Dendritic cell treated with granulocyte-macrophage colony-stimulating factor and Interleukin-4, amounts not matched to agents 40 ng/mL and 50 ng/mL, for 4 days (primary cell): ENCODE measurements at regions not wholly inside any gene's neighbourhood (a gene's known extent, or its start where the extent isn't known, plus 50 kb on each side); places are given as distances from the start of the nearest gene placed in this dataset.

Source experiments
- H3K27ac Mint-ChIP-seq: one replicate; pipeline ENCODE4 v1.8.0; 2022; ENCODE audit warnings: mild to moderate bottlenecking, mixed read lengths
- H3K27me3 Mint-ChIP-seq: one replicate; pipeline ENCODE4 v1.8.0; 2022; ENCODE audit warnings: mild to moderate bottlenecking, mixed read lengths
- H3K36me3 Mint-ChIP-seq: one replicate; pipeline ENCODE4 v1.8.0; 2022; ENCODE audit warnings: low read depth, mixed read lengths
- H3K4me1 Mint-ChIP-seq: one replicate; pipeline ENCODE4 v1.8.0; 2022; ENCODE audit warnings: low read depth, mixed read lengths
- H3K4me3 Mint-ChIP-seq: one replicate; pipeline ENCODE4 v1.8.0; 2022; ENCODE audit warnings: mild to moderate bottlenecking, moderate library complexity, mixed read lengths
- H3K9me3 Mint-ChIP-seq: one replicate; pipeline ENCODE4 v1.8.0; 2022; ENCODE audit warnings: mixed read lengths
- intact Hi-C: fragments of 100-400 bp; cut with micrococcal nuclease; formaldehyde crosslinking; loops from one replicate; pipeline ENCODE4 v1.15.0; 2022

DNA sequence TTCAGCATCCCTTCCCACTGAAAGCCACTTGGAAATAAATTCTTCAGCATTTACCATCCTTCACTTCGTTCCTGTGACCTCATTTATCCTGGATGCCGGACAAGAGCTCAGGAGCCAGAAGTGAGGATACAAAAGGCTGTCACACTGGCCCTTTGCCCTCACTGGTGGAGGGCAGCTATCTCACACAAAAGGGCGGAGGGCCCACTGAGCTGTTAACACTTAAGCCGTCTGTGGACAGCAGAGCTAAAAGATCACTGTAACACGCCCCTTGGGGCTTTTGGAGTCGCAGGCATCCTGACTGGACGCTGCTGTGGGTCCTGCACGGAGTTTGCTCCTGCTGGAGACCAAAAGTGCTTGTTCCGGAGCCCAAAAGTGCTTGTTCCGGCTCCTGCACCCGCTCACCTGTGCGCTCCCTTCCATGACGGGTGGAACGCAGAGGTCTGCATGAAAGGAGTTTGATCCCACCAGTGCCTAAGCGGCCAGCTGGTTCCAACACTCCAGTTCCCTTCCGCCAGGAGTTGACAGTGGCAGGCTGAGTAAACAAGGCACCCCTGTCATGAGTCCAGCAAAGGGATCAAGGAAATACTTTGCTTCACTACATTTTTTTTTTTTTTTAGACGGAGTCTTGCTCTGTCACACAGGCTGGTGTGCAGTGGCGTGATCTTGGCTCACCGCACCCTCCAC lies 572.0 kb upstream of the LINC00305 start:
- no peaks in the 10 kb centered on the region for H3K27me3 Mint-ChIP-seq
- intact Hi-C loops = no loop called here
- no peak overlapping the region for H3K4me3 Mint-ChIP-seq
- no peaks in the 10 kb centered on the region for H3K36me3 Mint-ChIP-seq
- H3K27ac Mint-ChIP-seq = no peak overlapping the region
- H3K4me1 Mint-ChIP-seq = no peaks in the 10 kb centered on the region
- H3K9me3 Mint-ChIP-seq = peaks cover 15% of the 10 kb centered on the region

DNA sequence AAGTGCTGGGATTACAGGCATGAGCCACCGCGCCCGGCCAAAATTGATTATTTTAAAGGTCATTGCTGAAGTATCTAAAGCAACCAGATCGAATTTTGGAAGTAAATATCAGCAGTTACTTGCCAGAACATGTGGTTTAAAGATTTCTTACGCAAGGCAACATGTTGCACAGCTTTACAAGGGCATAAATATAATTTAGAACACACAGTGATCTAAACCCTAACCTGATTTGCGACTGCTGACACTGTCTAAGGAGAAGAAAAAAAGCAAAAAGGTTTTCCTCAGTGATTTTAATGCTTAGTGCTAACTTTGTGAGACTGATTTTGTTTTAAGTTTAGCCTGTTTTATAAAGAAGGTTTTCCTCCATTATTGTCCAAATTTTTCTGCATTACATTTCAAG lies 569.9 kb upstream of the LINC00305 start:
- Mint-ChIP-seq H3K27ac (no peak overlapping the region), H3K4me3 (no peak overlapping the region), H3K27me3 (no peaks in the 10 kb centered on the region), H3K36me3 (no peaks in the 10 kb centered on the region), H3K9me3 (peaks cover 2% of the 10 kb centered on the region), H3K4me1 (peaks cover 3% of the 10 kb centered on the region)
- intact Hi-C loops = no loop called here

DNA sequence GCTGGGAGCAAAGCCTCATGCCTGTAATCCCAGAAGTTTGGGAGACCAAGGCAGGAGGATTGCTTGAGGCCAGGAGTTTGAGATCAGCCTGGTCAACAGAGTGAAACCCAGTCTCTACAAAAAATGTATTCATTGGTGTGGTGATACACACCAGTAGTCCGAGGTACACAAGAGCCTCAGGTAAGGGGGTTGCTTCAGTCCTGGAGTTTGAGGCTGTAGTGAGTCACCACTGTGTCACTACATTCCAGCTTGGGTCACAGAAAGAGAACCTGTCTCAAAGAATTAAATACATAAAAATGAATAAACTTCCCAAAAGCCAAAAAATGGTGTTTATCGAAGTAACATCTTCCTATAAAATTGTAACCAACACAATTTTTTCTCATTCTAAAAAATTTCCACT lies 568.1 kb upstream of the LINC00305 start:
- Mint-ChIP-seq H3K27ac (no peak overlapping the region), H3K4me1 (peaks cover 18% of the 10 kb centered on the region), H3K36me3 (no peaks in the 10 kb centered on the region), H3K27me3 (no peaks in the 10 kb centered on the region), H3K9me3 (peaks cover 12% of the 10 kb centered on the region), H3K4me3 (no peak overlapping the region)
- intact Hi-C loops = no loop called here

DNA sequence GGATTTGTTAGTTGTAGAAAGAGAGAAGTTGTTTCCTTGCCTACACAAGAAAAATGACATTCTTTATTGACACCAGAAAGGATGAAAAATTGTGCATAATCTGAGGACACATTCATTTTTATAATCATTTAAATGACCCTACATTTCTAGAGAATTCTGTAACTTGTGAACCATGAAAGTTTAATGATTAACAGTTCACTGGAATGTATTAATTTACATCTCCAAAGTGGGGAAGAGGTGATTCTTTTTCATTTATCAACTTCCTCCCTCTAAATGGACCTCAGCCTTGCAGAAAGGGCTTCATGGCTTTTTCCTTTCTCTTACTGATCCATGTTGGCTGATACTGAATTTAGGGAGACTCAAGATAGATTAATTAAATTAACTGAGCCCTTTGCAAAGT lies 565.2 kb upstream of the LINC00305 start:
- peak overlapping the region; percentile 83 for H3K27ac Mint-ChIP-seq
- intact Hi-C loops = no loop called here
- H3K4me1 Mint-ChIP-seq = peaks cover 18% of the 10 kb centered on the region
- H3K27me3 Mint-ChIP-seq = no peaks in the 10 kb centered on the region
- H3K4me3 Mint-ChIP-seq = no peak overlapping the region
- H3K36me3 Mint-ChIP-seq = no peaks in the 10 kb centered on the region
- peaks cover 12% of the 10 kb centered on the region for H3K9me3 Mint-ChIP-seq

DNA sequence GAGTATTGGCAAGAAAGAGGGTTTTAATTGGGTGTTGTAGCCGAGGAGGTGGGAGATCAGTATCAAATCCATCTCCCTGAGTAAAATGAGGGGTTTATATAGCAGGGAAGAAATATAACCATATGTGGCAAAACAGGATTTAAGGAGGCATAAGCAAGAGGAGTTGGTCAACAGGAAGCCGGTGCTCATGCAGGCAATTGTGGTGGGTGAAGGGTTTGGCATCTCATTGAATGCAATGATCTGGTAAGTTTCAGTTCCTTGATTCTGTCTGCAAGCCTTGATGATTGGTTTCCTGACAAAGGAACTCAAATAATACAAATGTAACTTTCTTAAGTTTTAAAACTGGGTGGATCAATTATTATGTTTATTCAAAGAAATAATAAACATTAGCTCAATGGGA lies 564.4 kb upstream of the LINC00305 start:
- Mint-ChIP-seq H3K4me1 (peaks cover 18% of the 10 kb centered on the region), H3K4me3 (no peak overlapping the region), H3K27ac (peak overlapping the region; percentile 83), H3K9me3 (peaks cover 12% of the 10 kb centered on the region), H3K27me3 (no peaks in the 10 kb centered on the region), H3K36me3 (no peaks in the 10 kb centered on the region)
- intact Hi-C loops = no loop called here

DNA sequence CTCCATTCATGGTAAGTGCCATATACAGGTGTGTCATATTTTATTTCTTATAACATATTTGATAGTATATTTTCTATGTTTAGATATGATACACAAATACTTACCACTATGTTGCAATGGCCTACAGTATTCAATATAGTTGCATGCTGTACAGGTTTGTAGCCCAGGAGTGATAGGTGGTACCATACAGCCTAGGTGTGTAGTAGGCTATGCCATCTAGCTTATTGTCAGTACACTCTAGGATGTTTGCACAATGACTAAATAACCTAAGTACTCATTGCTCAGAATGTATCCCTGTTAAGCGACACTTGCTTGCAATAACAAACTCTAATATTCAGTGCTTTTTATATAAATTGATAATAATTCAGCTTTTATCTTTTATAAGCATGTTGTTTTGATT lies 563.1 kb upstream of the LINC00305 start:
- H3K36me3 Mint-ChIP-seq = no peaks in the 10 kb centered on the region
- no peak overlapping the region for H3K27ac Mint-ChIP-seq
- no peaks in the 10 kb centered on the region for H3K27me3 Mint-ChIP-seq
- intact Hi-C loops = no loop called here
- peaks cover 12% of the 10 kb centered on the region for H3K9me3 Mint-ChIP-seq
- peaks cover 21% of the 10 kb centered on the region for H3K4me1 Mint-ChIP-seq
- no peak overlapping the region for H3K4me3 Mint-ChIP-seq

DNA sequence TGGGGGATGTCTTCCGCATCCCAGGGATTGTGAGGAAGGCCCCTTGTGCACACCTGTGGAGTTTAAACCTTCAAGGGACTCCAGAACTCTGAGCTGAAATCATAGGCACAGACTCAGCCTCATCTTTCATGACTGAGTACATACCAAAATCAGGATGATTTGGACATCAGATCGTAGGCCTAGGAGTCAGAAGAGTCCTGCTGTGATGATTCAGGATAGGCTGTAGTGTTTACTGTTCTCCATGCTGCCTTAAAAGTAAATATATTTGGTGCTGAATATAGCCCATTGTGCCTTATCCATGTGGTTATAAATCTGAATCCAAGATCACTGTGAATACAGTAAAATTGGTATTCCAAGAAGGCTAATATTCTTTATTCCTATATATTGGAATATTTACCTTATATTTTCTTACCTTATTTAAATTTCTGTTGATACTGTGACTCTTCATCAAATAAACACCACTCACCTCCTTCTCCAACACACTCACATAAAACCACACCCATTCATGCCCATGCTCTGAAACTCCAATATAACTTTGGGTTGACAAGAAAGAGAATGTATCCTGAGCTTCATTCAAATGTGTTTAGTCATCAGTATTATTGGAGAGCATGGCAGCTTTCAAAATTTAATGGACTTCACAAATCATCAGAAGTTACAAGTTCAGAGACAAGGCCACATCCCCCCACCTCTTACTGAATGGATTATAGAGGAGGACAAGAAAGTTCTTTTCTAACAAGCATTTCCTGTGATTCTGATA lies 561.4 kb upstream of the LINC00305 start:
- H3K27ac Mint-ChIP-seq = no peak overlapping the region
- intact Hi-C loops = no loop called here
- peaks cover 28% of the 10 kb centered on the region for H3K4me1 Mint-ChIP-seq
- peaks cover 18% of the 10 kb centered on the region for H3K9me3 Mint-ChIP-seq
- H3K4me3 Mint-ChIP-seq = no peak overlapping the region
- H3K27me3 Mint-ChIP-seq = no peaks in the 10 kb centered on the region
- H3K36me3 Mint-ChIP-seq = peaks cover 5% of the 10 kb centered on the region

DNA sequence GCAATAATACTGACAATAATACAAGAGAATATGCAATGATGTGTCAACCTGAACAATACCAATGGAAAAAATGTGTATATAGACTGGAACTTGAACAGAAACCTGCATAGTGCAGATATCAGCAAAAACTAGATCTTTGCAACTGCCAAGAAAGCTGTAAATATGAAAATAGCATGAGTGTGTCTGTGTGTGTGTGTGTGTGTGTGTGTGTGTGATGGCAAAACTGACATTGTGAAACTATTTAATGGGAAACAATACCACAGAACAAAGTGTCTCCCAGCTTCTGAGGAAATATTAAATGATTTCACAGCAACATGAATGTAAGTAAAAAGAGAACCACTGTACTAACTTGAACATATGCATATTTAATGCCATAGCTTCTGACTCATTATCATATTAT lies 558.2 kb upstream of the LINC00305 start:
- intact Hi-C loops = no loop called here
- Mint-ChIP-seq H3K36me3 (peaks cover 6% of the 10 kb centered on the region), H3K27me3 (no peaks in the 10 kb centered on the region), H3K4me1 (peaks cover 9% of the 10 kb centered on the region), H3K27ac (peak overlapping the region; percentile 71), H3K4me3 (no peak overlapping the region), H3K9me3 (peaks cover 9% of the 10 kb centered on the region)

DNA sequence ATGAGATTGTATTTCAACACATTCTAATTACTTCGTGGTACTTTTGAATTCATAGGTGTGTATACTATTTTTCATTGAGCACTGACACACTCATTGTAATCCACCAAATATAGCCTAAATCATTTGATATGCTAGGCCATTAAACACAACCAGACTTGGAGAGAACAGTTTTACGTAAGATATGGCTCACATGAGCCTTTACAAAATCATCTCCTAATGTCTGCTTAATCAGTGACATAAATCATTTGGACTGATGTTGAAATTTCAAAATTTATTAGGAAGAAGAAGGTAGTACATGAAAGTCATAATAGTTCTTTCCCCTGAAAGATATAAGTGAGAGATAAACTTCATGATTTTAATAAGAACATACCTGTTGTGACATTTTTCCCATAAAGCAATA lies 550.2 kb upstream of the LINC00305 start:
- Mint-ChIP-seq H3K9me3 (peaks cover 13% of the 10 kb centered on the region), H3K4me3 (no peak overlapping the region), H3K36me3 (no peaks in the 10 kb centered on the region)

DNA sequence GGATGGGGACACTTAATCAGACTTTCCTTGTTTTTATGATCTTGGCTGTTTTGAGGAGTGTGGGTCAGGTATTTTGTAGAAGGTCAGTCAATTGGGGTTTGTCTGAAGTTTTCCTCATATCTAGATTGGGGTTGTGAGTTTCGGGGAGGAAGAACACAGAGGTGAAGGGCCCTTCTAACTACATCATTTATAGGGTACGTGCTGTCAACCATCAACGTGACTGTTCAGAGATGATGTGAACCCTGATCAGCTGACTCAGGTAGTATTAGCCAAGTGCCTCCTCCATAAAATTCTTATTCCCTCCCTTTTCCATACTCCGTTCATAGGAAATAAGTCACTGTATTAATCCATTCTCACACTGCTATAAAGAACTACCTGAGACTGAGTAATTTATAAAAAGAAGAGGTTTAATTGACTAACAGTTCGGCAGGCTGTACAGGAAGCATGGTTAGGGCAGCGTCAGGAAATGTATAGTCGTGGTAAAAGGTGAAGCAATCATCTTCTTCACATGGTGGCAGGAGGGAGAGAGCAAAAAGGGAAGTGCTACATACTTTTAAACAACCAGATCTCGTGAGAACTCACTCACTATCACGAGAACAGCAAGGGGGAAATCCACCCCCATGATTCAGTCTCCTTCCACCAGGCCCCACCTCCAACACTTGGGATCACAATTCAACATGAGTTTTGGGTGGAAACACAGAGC lies 547.1 kb upstream of the LINC00305 start:
- peaks cover 9% of the 10 kb centered on the region for H3K4me1 Mint-ChIP-seq
- no peaks in the 10 kb centered on the region for H3K36me3 Mint-ChIP-seq
- no peak overlapping the region for H3K4me3 Mint-ChIP-seq
- no peaks in the 10 kb centered on the region for H3K27me3 Mint-ChIP-seq
- H3K9me3 Mint-ChIP-seq = peaks cover 13% of the 10 kb centered on the region
- intact Hi-C loops = no loop called here
- H3K27ac Mint-ChIP-seq = no peak overlapping the region

More for the DNA sequence above, 550.2 kb upstream of the LINC00305 start:
- Mint-ChIP-seq H3K27ac (no peak overlapping the region), H3K4me1 (peaks cover 9% of the 10 kb centered on the region), H3K27me3 (no peaks in the 10 kb centered on the region)
- intact Hi-C loops = no loop called here

DNA sequence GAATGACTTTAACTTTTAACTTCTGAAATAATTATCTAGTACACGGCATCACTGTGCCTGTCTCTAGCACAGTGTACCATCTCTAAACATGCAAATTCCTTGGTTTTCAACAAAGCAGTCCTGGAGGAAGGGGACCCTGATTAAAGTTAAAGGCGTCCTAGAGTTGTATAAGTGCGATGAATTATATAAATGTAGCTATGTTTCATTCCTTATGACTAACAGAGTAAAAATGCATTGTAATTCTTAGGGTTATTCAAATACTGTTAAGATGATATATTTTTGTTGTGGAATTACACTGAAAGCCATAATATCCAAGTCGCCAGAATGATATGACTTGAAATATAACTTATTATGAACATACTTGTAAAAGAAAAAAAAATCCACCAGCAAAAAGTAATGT lies 544.9 kb upstream of the LINC00305 start:
- Mint-ChIP-seq H3K27ac (no peak overlapping the region), H3K27me3 (no peaks in the 10 kb centered on the region), H3K36me3 (no peaks in the 10 kb centered on the region), H3K4me3 (no peak overlapping the region), H3K4me1 (peaks cover 9% of the 10 kb centered on the region), H3K9me3 (peaks cover 13% of the 10 kb centered on the region)
- intact Hi-C loops = no loop called here

DNA sequence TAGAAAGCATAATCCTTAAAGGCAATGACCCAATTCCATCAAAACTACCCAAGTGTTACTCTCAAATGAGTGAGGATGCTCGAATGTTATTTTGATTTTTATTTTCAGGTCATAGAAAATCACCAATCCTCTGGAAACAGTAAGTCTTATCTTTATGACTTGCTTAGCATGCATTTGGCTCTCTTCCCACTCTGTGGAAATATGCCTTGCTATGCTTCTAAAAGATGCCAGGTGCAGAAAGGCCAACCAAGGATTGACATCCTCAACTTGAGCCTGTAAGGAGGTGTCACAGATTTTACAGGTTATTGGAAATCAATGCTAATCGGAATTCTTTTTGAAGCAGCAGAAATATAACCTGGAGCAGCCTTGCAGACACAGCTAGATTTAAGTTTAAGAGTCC lies 543.9 kb upstream of the LINC00305 start:
- Mint-ChIP-seq H3K4me3 (no peak overlapping the region), H3K4me1 (peaks cover 9% of the 10 kb centered on the region), H3K27me3 (no peaks in the 10 kb centered on the region), H3K9me3 (peaks cover 13% of the 10 kb centered on the region), H3K36me3 (no peaks in the 10 kb centered on the region), H3K27ac (no peak overlapping the region)
- intact Hi-C loops = no loop called here

DNA sequence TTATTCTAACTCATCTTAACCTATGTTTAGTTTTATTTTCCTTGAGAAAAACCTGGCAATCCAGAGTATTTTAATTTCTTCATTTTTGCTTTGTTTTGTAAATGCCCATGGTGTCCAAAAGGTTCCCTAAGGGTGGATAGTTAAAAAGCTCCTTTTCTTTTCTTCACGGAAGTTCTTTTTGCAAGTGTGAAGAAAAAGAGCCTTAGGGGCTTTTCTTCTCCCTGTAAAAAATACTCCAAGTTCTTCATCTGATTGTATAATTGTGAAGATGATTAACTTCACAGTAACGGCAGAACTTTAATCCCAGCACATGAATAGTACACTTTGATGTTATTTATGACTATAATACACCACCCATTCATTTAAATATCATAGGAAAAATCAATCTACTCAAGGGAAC lies 530.2 kb upstream of the LINC00305 start:
- Mint-ChIP-seq H3K27me3 (no peaks in the 10 kb centered on the region), H3K36me3 (no peaks in the 10 kb centered on the region), H3K9me3 (peaks cover 26% of the 10 kb centered on the region), H3K4me3 (no peak overlapping the region), H3K4me1 (no peaks in the 10 kb centered on the region), H3K27ac (no peak overlapping the region)
- intact Hi-C loops = no loop called here

DNA sequence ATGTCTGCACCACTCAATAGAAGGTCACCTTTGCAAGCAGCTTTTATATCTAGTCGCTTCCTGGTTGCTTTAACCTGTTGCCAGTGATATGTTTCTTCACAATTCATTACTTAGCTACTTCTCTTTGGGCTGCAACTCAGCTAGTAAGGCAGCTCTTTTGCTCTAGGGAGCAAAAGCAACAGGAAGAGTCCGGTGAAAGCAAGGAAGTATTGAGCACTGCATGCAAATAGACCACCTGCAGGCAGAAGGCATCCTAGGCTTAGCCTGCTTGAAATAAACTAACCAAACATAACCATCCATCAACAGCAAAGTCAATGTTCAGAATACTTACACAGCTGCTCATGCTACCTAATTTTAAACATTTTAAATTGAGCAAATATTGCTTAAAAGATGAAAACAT lies 529.2 kb upstream of the LINC00305 start:
- intact Hi-C loops = no loop called here
- no peaks in the 10 kb centered on the region for H3K4me1 Mint-ChIP-seq
- H3K27ac Mint-ChIP-seq = no peak overlapping the region
- no peak overlapping the region for H3K4me3 Mint-ChIP-seq
- no peaks in the 10 kb centered on the region for H3K36me3 Mint-ChIP-seq
- peaks cover 15% of the 10 kb centered on the region for H3K9me3 Mint-ChIP-seq
- H3K27me3 Mint-ChIP-seq = no peaks in the 10 kb centered on the region
